PC-9 (cell line): ENCODE measurements at regions not wholly inside any gene's neighbourhood (a gene's known extent, or its start where the extent isn't known, plus 50 kb on each side); places are given as distances from the start of the nearest gene placed in this dataset.

ENCODE experiments used
- BruUV-seq: library from RNA; stranded (reverse); fragments of 400-500 nt; replicated peaks from 2 replicates; lab custom pipeline; 2021; lab: Mats Ljungman, UMichigan
- CTCF ChIA-PET: fragments of 300-600 bp; sonication (Branson Sonifier 250); formaldehyde crosslinking; loops from one replicate; lab custom pipeline; 2022; ENCODE audit warnings: antibody characterized with exemption; lab: Charles Lee
- POLR2A ChIA-PET: fragments of 300-600 bp; sonication (Branson Sonifier 250); formaldehyde crosslinking; loops from one replicate; lab custom pipeline; 2022; ENCODE audit warnings: antibody characterized with exemption; ENCODE audit not compliant: unreplicated experiment; lab: Charles Lee
- DNase-seq, 2 experiments: peaks; one replicate each; pipeline versions ENCODE4 v3.0.0 to v3.0.0-alpha.2; 2015 to 2022; ENCODE audit warnings: mixed read lengths in 1 of 2
- H2AFZ ChIP-seq: fragments of 200-600 bp; sonication (generic); 2 replicates; pipeline ENCODE4 v1.8.1; 2017; ENCODE audit warnings: antibody characterized with exemption
- H3F3A ChIP-seq: fragments of 200-600 bp; sonication (generic); 2 replicates; pipeline ENCODE4 v1.8.1; 2017; ENCODE audit warnings: antibody characterized with exemption, mild to moderate bottlenecking, low read depth; ENCODE audit not compliant: insufficient read depth
- H3K27ac ChIP-seq: fragments of 200-600 bp; sonication (generic); 2 replicates; pipeline ENCODE4 v1.6.1; 2016; ENCODE audit warnings: mixed run types
- H3K27me3 ChIP-seq: fragments of 200-600 bp; sonication (generic); 2 replicates; pipeline ENCODE4 v1.6.1; 2016; ENCODE audit warnings: low read depth, mixed run types; ENCODE audit not compliant: insufficient read depth
- H3K36me3 ChIP-seq: fragments of 200-600 bp; sonication (generic); 2 replicates; pipeline ENCODE4 v1.6.1; 2016; ENCODE audit warnings: low read depth, mixed run types
- H3K4me1 ChIP-seq: fragments of 200-600 bp; sonication (generic); replicated peaks from 2 replicates; pipeline ENCODE4 v1.6.1; 2016; ENCODE audit warnings: mixed run types; ENCODE audit not compliant: insufficient read depth
- H3K4me2 ChIP-seq: fragments of 200-600 bp; sonication (generic); 2 replicates; pipeline ENCODE4 v1.6.1; 2017; ENCODE audit warnings: mixed run types
- H3K4me3 ChIP-seq: fragments of 200-600 bp; sonication (generic); 2 replicates; pipeline ENCODE4 v1.6.1; 2016; ENCODE audit warnings: mixed run types
- H3K79me2 ChIP-seq: fragments of 200-600 bp; sonication (generic); 2 replicates; pipeline ENCODE4 v1.6.1; 2017; ENCODE audit warnings: low read depth, mixed run types
- H3K9me2 ChIP-seq: fragments of 200-600 bp; sonication (generic); 2 replicates; pipeline ENCODE4 v1.8.1; 2017; ENCODE audit warnings: mild to moderate bottlenecking; ENCODE audit not compliant: insufficient read depth
- H3K9me3 ChIP-seq: fragments of 200-600 bp; sonication (generic); 2 replicates; pipeline ENCODE4 v1.8.1; 2016; ENCODE audit warnings: low read depth; ENCODE audit not compliant: insufficient read depth
- H4K20me1 ChIP-seq: fragments of 200-600 bp; sonication (generic); 2 replicates; pipeline ENCODE4 v1.8.1; 2017; ENCODE audit not compliant: insufficient read depth
- EZH2 ChIP-seq: fragments of 200-600 bp; sonication (generic); IDR thresholded peaks from 2 replicates; pipeline ENCODE4 v1.8.0; 2017; ENCODE audit warnings: antibody characterized with exemption, low read depth
- intact Hi-C: fragments of 100-400 bp; cut with micrococcal nuclease; formaldehyde crosslinking; loops from one replicate; pipeline ENCODE4 v1.10.0; 2022; ENCODE audit not compliant: unreplicated experiment
- TF ChIP-seq, protein P1 (sequence below): fragments of 200-600 bp; sonication (generic); conservative IDR thresholded peaks from 2 replicates; pipeline ENCODE4 v1.6.1; 2017; ENCODE audit warnings: mixed run types, antibody characterized with exemption, mild to moderate bottlenecking, moderate library complexity

DNA sequence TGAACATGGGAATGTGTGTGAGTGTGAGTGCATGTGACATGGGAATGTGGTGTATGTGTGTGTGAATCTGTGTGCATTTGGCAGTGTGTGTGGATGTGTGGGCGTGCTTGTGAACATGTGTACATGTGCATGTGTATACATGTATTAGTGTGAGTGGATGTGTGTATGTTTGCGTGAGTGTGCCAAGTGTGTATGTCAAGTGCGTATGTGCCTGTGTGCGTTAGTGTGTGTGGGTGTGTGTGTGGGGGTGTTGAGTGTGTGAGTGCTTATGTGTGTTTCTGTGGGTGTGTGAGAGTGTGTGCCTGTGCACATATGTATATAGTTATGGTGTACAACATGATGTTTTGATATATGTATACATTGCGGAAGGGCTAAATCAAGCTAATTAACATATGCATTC lies 244.3 kb downstream of the GADD45G start:
- no peak overlapping the region for H3K27ac ChIP-seq
- H3K9me3 ChIP-seq = no peaks in the 10 kb centered on the region
- no peaks in the 10 kb centered on the region for H3K9me2 ChIP-seq
- no peak overlapping the region for H2AFZ ChIP-seq
- H3K4me2 ChIP-seq = no peak overlapping the region
- H3K36me3 ChIP-seq = no peaks in the 10 kb centered on the region
- H3F3A ChIP-seq = no peaks in the 10 kb centered on the region
- no TSS peak for BruUV-seq
- H3K79me2 ChIP-seq = no peaks in the 10 kb centered on the region
- no peak overlapping the region for H3K4me3 ChIP-seq
- no peak for DNase-seq
- intact Hi-C loops = no loop called here
- H4K20me1 ChIP-seq = no peaks in the 10 kb centered on the region
- POLR2A ChIA-PET = no interaction called here
- H3K27me3 ChIP-seq = peaks cover 92% of the 10 kb centered on the region
- CTCF ChIA-PET = no interaction called here
- no peak for TF ChIP-seq EZH2
- TF ChIP-seq, protein P1, sequence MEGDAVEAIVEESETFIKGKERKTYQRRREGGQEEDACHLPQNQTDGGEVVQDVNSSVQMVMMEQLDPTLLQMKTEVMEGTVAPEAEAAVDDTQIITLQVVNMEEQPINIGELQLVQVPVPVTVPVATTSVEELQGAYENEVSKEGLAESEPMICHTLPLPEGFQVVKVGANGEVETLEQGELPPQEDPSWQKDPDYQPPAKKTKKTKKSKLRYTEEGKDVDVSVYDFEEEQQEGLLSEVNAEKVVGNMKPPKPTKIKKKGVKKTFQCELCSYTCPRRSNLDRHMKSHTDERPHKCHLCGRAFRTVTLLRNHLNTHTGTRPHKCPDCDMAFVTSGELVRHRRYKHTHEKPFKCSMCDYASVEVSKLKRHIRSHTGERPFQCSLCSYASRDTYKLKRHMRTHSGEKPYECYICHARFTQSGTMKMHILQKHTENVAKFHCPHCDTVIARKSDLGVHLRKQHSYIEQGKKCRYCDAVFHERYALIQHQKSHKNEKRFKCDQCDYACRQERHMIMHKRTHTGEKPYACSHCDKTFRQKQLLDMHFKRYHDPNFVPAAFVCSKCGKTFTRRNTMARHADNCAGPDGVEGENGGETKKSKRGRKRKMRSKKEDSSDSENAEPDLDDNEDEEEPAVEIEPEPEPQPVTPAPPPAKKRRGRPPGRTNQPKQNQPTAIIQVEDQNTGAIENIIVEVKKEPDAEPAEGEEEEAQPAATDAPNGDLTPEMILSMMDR = no peak
- no peaks in the 10 kb centered on the region for H3K4me1 ChIP-seq

DNA sequence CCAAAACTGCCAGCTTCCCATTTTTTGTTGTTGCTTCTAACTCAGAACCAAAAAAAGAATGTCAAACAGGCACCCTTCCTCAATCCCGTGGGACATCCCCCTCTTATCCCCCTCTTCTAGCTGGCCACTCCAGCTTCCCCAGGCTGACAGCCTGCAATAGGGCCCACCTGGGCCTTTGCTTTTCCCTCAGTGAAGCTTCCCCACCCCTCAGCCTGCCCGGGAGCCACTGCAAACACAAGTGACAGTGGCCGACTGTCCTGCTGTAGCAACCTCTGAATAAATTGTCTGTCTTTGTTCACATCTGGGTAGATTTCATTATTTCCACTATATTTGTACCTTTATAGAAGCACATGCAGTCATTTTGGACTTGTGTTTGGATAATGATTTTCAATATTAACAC lies 245.3 kb downstream of the GADD45G start:
- Histone ChIP-seq H3K4me1 (no peaks in the 10 kb centered on the region), H3K36me3 (no peaks in the 10 kb centered on the region), H3K4me3 (no peak overlapping the region), H3K79me2 (no peaks in the 10 kb centered on the region), H3K9me2 (no peaks in the 10 kb centered on the region), H3K27ac (no peak overlapping the region), H3K27me3 (peaks cover 90% of the 10 kb centered on the region), H3F3A (no peaks in the 10 kb centered on the region), H2AFZ (no peak overlapping the region), H4K20me1 (no peaks in the 10 kb centered on the region), H3K9me3 (no peaks in the 10 kb centered on the region), H3K4me2 (no peak overlapping the region)
- CTCF ChIA-PET = no interaction called here
- POLR2A ChIA-PET = no interaction called here
- BruUV-seq = no TSS peak
- no peak for TF ChIP-seq EZH2
- TF ChIP-seq, protein P1 = no peak
- intact Hi-C loops = no loop called here
- DNase-seq = no peak

DNA sequence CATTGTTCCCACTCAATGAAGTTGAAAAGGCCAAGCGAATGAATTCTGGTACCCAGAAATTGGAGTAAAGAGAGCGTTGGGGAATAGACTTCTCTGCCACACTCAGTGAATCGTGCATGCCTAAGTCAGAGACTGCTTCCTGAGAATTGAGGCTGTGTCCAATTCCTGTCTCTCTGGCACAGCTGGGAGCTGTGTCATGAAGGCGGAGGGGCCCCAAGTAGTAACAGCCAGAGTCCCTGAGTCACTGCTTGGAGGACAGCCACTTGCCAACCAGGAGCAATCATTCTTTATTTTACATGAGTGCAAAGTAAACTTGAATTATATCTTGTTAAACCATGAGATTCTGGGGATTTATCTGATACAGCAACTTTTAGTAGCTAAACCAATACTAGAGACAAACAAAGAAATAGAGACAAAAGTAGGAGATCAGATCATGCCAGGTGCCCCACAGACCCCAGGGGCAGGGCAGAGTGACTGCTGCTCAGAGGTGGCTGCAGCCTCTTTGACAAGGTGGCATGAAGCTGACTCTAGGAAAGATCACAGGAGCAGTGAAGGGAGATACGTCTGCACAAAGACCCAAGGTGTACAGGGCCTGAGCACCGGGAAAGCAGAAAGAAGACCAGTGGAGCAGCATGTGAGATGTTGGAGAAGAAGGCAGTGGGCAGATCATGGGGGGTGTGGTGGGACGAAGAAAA lies 246.0 kb downstream of the GADD45G start:
- CTCF ChIA-PET = no interaction called here
- intact Hi-C loops = no loop called here
- H3K36me3 ChIP-seq = no peaks in the 10 kb centered on the region

More for the DNA sequence above, 246.0 kb downstream of the GADD45G start:
- peaks cover 86% of the 10 kb centered on the region for H3K27me3 ChIP-seq
- H3K4me2 ChIP-seq = no peak overlapping the region
- POLR2A ChIA-PET = no interaction called here
- H3F3A ChIP-seq = no peaks in the 10 kb centered on the region
- no peaks in the 10 kb centered on the region for H3K9me3 ChIP-seq
- no TSS peak for BruUV-seq
- no peak for DNase-seq
- no peaks in the 10 kb centered on the region for H3K4me1 ChIP-seq
- H2AFZ ChIP-seq = no peak overlapping the region
- H3K9me2 ChIP-seq = no peaks in the 10 kb centered on the region
- no peaks in the 10 kb centered on the region for H4K20me1 ChIP-seq
- no peak overlapping the region for H3K4me3 ChIP-seq
- TF ChIP-seq, protein P1 = no peak
- TF ChIP-seq EZH2 = no peak
- H3K79me2 ChIP-seq = no peaks in the 10 kb centered on the region
- H3K27ac ChIP-seq = no peak overlapping the region
